HL-60 (cell line): ENCODE measurements at regions not wholly inside any gene's neighbourhood (a gene's known extent, or its start where the extent isn't known, plus 50 kb on each side); places are given as distances from the start of the nearest gene placed in this dataset.

Experiments used
- DNase-seq, 2 experiments: peaks; one replicate each; pipeline ENCODE4 v3.0.0-alpha.2; 2010 to 2020; ENCODE audit warnings: low read depth in 1 of 2, low spot score in 1 of 2
- H3K27ac ChIP-seq: fragments of 250-450 bp; sonication (Bioruptor Pico); replicated peaks from 2 replicates; pipeline ENCODE4 v1.5.1; 2020; ENCODE audit warnings: mild to moderate bottlenecking, moderate library complexity
- H3K27me3 ChIP-seq: fragments of 250-450 bp; sonication (Bioruptor Pico); 2 replicates; pipeline ENCODE4 v1.5.1; 2021; ENCODE audit warnings: mild to moderate bottlenecking, moderate library complexity; ENCODE audit not compliant: insufficient read depth, poor library complexity, severe bottlenecking
- H3K4me3 ChIP-seq: replicated peaks from 2 replicates; pipeline ENCODE4 v1.5.1; 2011; ENCODE audit warnings: mild to moderate bottlenecking, control low read depth, low read length; ENCODE audit not compliant: insufficient read depth
- GABPA ChIP-seq: IDR thresholded peaks from 2 replicates; pipeline ENCODE4 v1.6.1; 2012; ENCODE audit warnings: low read depth
- POLR2AphosphoS5 ChIP-seq: IDR thresholded peaks from 2 replicates; pipeline ENCODE4 v1.6.1; 2012; ENCODE audit warnings: low read depth
- SPI1 ChIP-seq: IDR thresholded peaks from 2 replicates; pipeline ENCODE4 v1.6.1; 2012; ENCODE audit warnings: low read depth, mild to moderate bottlenecking, borderline replicate concordance
- TF ChIP-seq, protein P1 (sequence below): IDR thresholded peaks from 2 replicates; pipeline ENCODE4 v1.6.1; 2012; ENCODE audit warnings: low read depth; ENCODE audit not compliant: insufficient replicate concordance
- TF ChIP-seq, protein P2 (sequence below): IDR thresholded peaks from one replicate; pipeline ENCODE4 v1.5.1; 2011; ENCODE audit warnings: low read length, control low read depth, inconsistent platforms; ENCODE audit not compliant: insufficient read depth

DNA sequence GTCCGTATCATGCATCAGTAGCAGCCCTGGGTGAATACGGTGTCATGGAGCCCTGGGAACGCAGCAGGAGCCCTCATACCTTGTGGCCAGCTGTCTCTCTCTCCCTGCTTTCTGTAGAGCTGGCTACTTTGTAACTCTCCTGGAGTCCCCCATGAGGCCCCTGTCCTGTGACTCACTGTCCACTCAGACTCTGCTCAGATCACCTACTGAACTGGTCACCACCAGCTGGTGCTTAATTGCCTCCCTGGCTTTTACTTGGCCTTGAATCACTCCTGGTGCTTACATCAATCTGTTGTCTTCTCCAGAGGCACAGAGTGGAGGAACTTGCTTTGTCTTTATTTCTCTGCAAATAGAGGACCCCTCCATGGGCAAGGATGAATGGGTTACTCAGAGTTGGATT lies 172.7 kb downstream of the HRH4 start:
- TF ChIP-seq POLR2AphosphoS5 = no peak
- no peak for TF ChIP-seq GABPA
- TF ChIP-seq, protein P1, sequence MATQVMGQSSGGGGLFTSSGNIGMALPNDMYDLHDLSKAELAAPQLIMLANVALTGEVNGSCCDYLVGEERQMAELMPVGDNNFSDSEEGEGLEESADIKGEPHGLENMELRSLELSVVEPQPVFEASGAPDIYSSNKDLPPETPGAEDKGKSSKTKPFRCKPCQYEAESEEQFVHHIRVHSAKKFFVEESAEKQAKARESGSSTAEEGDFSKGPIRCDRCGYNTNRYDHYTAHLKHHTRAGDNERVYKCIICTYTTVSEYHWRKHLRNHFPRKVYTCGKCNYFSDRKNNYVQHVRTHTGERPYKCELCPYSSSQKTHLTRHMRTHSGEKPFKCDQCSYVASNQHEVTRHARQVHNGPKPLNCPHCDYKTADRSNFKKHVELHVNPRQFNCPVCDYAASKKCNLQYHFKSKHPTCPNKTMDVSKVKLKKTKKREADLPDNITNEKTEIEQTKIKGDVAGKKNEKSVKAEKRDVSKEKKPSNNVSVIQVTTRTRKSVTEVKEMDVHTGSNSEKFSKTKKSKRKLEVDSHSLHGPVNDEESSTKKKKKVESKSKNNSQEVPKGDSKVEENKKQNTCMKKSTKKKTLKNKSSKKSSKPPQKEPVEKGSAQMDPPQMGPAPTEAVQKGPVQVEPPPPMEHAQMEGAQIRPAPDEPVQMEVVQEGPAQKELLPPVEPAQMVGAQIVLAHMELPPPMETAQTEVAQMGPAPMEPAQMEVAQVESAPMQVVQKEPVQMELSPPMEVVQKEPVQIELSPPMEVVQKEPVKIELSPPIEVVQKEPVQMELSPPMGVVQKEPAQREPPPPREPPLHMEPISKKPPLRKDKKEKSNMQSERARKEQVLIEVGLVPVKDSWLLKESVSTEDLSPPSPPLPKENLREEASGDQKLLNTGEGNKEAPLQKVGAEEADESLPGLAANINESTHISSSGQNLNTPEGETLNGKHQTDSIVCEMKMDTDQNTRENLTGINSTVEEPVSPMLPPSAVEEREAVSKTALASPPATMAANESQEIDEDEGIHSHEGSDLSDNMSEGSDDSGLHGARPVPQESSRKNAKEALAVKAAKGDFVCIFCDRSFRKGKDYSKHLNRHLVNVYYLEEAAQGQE = no peak
- TF ChIP-seq SPI1 = no peak
- TF ChIP-seq, protein P2, sequence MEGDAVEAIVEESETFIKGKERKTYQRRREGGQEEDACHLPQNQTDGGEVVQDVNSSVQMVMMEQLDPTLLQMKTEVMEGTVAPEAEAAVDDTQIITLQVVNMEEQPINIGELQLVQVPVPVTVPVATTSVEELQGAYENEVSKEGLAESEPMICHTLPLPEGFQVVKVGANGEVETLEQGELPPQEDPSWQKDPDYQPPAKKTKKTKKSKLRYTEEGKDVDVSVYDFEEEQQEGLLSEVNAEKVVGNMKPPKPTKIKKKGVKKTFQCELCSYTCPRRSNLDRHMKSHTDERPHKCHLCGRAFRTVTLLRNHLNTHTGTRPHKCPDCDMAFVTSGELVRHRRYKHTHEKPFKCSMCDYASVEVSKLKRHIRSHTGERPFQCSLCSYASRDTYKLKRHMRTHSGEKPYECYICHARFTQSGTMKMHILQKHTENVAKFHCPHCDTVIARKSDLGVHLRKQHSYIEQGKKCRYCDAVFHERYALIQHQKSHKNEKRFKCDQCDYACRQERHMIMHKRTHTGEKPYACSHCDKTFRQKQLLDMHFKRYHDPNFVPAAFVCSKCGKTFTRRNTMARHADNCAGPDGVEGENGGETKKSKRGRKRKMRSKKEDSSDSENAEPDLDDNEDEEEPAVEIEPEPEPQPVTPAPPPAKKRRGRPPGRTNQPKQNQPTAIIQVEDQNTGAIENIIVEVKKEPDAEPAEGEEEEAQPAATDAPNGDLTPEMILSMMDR = no peak
- no peak for DNase-seq
- no peak overlapping the region for H3K4me3 ChIP-seq
- H3K27ac ChIP-seq = no peak overlapping the region
- H3K27me3 ChIP-seq = peaks cover 11% of the 10 kb centered on the region

DNA sequence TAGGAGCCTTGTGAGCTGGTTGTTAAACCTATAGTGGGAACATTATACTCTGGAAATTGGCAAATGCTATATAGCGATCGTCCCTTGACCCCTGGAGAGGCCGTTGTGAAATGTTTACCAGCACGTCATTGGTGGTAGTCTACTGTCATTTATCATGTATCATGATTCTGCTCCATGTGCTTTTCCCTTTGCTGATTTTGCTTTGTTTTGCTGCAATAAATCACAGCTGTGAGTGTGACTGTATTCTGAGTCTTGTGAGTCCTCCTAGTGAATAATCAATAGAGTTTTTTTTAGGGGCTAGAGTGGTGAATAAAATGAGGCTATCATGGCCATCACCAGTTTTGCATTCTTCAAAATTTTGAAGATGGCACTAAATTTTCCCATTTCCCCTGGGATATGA lies 189.1 kb downstream of the HRH4 start:
- no peak for DNase-seq
- peaks cover 3% of the 10 kb centered on the region for H3K27me3 ChIP-seq
- no peak for TF ChIP-seq POLR2AphosphoS5
- TF ChIP-seq, protein P2 = no peak
- TF ChIP-seq, protein P1 = no peak
- no peak for TF ChIP-seq SPI1
- TF ChIP-seq GABPA = no peak
- H3K27ac ChIP-seq = no peak overlapping the region
- H3K4me3 ChIP-seq = no peak overlapping the region

DNA sequence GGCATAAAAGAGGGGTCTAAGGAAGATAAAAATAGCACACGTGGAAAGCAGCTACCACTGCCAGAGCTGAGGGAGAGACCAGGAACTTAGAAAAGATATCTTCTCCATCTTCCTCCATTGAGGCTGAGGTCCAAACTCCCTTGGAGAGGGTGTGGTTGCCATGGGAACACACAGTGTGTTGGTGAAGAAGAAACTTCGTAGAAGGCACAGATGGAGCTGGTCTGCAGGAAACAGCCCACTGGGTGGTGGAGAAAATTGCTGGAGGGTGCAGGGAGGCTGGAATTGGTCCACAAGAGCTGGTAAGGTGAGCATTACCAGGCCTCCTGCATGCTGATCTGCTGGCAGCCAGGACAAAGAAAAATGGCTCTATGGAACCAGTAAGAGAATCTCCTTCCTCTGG lies 191.0 kb downstream of the HRH4 start:
- Histone ChIP-seq H3K27ac (no peak overlapping the region), H3K27me3 (no peaks in the 10 kb centered on the region), H3K4me3 (no peak overlapping the region)
- TF ChIP-seq SPI1 (no peak), POLR2AphosphoS5 (no peak), GABPA (no peak)
- TF ChIP-seq, protein P1 = no peak
- TF ChIP-seq, protein P2 = no peak
- DNase-seq = no peak
